ENCODE measurements at regions not wholly inside any gene's neighbourhood (a gene's known extent, or its start where the extent isn't known, plus 50 kb on each side); places are given as distances from the start of the nearest gene placed in this dataset.

GRCh38 chr5:5040712-5041111 lies 99.4 kb upstream of the ADAMTS16 start:
- Histone ChIP-seq H3K79me2 (no peaks in the 10 kb centered on the region), H2AFZ (no peak overlapping the region), H3K4me1 (no peaks in the 10 kb centered on the region), H3K9me3 (ENCODE audit: control insufficient read depth, low read length) (peaks cover 2% of the 10 kb centered on the region), H3K4me3 (ENCODE audit: low read depth, low read length) (no peak overlapping the region), H3K36me3 (ENCODE audit: control insufficient read depth, insufficient read depth, low read length) (no peaks in the 10 kb centered on the region), H3K9ac (no peak overlapping the region), H3K27me3 (ENCODE audit: control insufficient read depth, insufficient read depth, low read length) (no peaks in the 10 kb centered on the region), H3K4me2 (ENCODE audit: low read length) (no peak overlapping the region), H3K27ac (no peak overlapping the region)
- no peak for TF ChIP-seq CTCF (IDR thresholded peaks at IDR 0.05)

- Histone ChIP-seq H3K9me3 (ENCODE audit: control insufficient read depth, low read length) (peaks cover 2% of the 10 kb centered on the region), H3K27me3 (ENCODE audit: control insufficient read depth, insufficient read depth, low read length) (no peaks in the 10 kb centered on the region), H3K4me2 (ENCODE audit: low read length) (no peak overlapping the region), H3K4me3 (ENCODE audit: low read depth, low read length) (no peak overlapping the region), H3K79me2 (no peaks in the 10 kb centered on the region), H3K27ac (no peak overlapping the region), H2AFZ (no peak overlapping the region), H3K4me1 (no peaks in the 10 kb centered on the region), H3K9ac (no peak overlapping the region), H3K36me3 (ENCODE audit: control insufficient read depth, insufficient read depth, low read length) (no peaks in the 10 kb centered on the region)
- no peak for TF ChIP-seq CTCF (IDR thresholded peaks at IDR 0.05)
These were observed 97.3 kb upstream of the ADAMTS16 start for GRCh38 chr5:5042806-5043205.

- no peak overlapping the region for H3K4me2 ChIP-seq (ENCODE audit: low read length)
These were observed 96.8 kb upstream of the ADAMTS16 start for GRCh38 chr5:5043346-5043745.

GRCh38 chr5:5044247-5044840 lies 95.8 kb upstream of the ADAMTS16 start:
- Histone ChIP-seq H3K27ac (no peak overlapping the region), H3K9ac (no peak overlapping the region), H3K36me3 (ENCODE audit: control insufficient read depth, insufficient read depth, low read length) (no peaks in the 10 kb centered on the region), H2AFZ (no peak overlapping the region), H3K27me3 (ENCODE audit: control insufficient read depth, insufficient read depth, low read length) (no peaks in the 10 kb centered on the region), H3K9me3 (ENCODE audit: control insufficient read depth, low read length) (no peaks in the 10 kb centered on the region), H3K4me3 (ENCODE audit: low read depth, low read length) (no peak overlapping the region), H3K4me2 (ENCODE audit: low read length) (no peak overlapping the region), H3K4me1 (no peaks in the 10 kb centered on the region), H3K79me2 (no peaks in the 10 kb centered on the region)
- no peak for TF ChIP-seq CTCF (IDR thresholded peaks at IDR 0.05)

More at GRCh38 chr5:5043346-5043745, 96.8 kb upstream of the ADAMTS16 start:
- Histone ChIP-seq H3K9me3 (ENCODE audit: control insufficient read depth, low read length) (peaks cover 2% of the 10 kb centered on the region), H3K27me3 (ENCODE audit: control insufficient read depth, insufficient read depth, low read length) (no peaks in the 10 kb centered on the region), H3K4me1 (no peaks in the 10 kb centered on the region), H3K79me2 (no peaks in the 10 kb centered on the region), H3K36me3 (ENCODE audit: control insufficient read depth, insufficient read depth, low read length) (no peaks in the 10 kb centered on the region), H3K27ac (no peak overlapping the region), H3K9ac (no peak overlapping the region), H2AFZ (no peak overlapping the region), H3K4me3 (ENCODE audit: low read depth, low read length) (no peak overlapping the region)
- no peak for TF ChIP-seq CTCF (IDR thresholded peaks at IDR 0.05)
